Tongue (tissue), 1 donor: ENCODE measurements at regions not wholly inside any gene's neighbourhood (a gene's known extent, or its start where the extent isn't known, plus 50 kb on each side); places are given as distances from the start of the nearest gene placed in this dataset.
A peak's percentile ranks its signal among the peaks of the same experiment; 100 is the strongest.
"Not testable (repeated sequence)": the region's sequence is repeated elsewhere in the genome, so short reads cannot be mapped to it uniquely, and the experiment has no call there.

Experiments used
- DNase-seq: peaks from one replicate; pipeline ENCODE4 v3.0.0-alpha.2; 2015

GRCh38 chr2:66095820-66096345, 339.0 kb upstream of the MEIS1 start:
- DNase-seq, result no peak

GRCh38 chr2:66094689-66095088, 340.2 kb upstream of the MEIS1 start:
- DNase-seq, result not testable (repeated sequence)

DNA sequence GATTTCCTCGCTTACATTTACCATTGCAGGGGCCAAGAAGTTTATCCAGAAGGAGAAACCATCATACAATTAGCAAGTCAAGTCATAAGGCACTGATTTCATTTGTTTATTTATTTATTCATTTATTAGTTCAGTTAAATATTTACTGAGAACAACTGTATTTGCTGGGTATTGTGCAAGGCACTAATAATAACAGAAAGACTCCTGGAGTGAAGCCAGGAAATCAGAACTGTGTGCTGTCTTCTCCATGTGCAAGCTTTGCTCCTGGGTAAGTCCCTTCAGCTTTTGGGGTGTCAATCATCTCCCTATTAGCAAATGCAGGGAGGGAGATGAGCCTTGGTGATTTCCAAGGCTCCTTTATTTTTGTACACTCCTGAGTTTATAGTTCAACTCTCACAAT, 341.6 kb upstream of the MEIS1 start:
- no peak for DNase-seq

- no peak for DNase-seq
Measured at GRCh38 chr2:66084948-66085590, 349.9 kb upstream of the MEIS1 start.

GRCh38 chr2:66082581-66082980, 352.3 kb upstream of the MEIS1 start:
- DNase-seq, result peak; percentile 48

DNA sequence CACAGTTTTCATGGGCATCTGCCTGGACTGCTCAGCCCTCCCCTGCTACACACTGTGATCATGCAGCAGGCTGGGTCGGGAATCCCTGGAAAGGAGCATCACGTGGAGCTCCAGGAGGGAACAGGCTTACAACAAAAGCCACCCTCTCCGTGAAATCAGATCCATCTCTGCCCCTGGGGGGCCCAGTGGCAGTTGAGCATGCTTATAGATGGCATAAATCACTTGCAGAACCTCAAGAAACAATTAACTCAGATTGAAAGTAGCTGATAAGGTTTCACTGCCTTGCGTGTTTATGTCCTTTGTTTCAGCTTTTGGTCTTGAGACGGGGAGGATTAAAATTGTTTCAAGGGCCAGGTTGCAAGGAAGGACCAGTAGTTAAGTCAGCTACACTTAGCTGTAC, 354.8 kb upstream of the MEIS1 start:
- no peak for DNase-seq

DNA sequence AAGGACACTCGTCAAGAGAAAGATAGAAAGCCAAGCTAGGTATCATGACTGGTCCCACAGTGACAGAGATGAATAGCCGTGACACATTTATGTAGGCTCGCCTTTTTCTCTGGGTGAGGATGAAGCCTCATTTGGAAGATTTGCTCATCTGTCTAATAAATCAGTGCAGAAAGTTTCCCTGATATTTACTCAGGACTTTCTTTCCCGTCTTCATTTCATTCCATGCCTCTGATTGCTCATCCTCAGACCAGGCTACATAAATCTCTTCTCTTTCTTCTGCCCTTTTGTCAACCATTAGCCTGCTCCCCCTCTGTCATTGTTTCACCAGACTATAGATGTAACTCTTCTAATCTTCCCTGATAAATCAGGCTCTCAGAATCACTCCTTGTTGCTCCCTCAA, 361.8 kb upstream of the MEIS1 start:
- DNase-seq, result no peak

DNA sequence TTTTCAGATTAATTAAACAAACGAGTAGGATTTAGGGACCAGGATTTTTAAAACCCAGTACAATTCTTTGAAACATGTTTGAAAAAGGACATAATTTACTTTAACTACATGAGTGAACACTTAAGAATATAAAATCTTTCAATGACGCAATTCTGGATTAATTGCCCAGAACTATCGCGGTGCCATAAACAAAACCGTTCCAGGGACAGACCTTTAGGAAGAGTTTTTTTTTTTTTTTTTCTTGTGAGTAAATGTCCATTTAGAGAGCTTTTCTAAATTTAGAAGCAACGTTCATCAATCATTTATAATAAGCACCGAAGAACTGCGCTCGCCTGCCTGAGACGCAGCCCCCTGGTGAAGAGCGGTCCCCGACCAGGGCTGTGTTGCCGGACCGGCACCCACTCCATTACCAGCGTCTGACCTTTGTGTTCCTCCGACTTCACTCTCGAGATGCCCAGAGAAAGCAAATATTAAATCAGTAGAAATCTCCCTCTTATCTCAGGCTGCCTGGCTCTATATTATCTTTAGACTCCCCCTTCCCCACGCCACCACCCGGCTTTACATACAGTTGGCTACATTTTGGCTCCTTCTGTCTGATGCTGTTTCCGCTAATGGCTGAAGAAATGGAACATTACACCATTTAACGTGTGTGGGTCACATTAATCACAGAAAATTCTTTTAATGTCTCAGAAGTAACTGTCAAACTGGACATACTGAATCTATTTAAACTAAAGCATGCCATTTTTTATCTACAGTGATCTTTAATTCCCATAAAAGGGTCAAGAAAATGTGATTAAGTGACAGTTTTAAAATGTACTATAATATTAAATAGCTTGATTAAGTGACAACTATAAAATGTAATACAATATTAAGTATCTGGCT, 364.0 kb upstream of the MEIS1 start:
- peak; percentile 19 for DNase-seq

DNA sequence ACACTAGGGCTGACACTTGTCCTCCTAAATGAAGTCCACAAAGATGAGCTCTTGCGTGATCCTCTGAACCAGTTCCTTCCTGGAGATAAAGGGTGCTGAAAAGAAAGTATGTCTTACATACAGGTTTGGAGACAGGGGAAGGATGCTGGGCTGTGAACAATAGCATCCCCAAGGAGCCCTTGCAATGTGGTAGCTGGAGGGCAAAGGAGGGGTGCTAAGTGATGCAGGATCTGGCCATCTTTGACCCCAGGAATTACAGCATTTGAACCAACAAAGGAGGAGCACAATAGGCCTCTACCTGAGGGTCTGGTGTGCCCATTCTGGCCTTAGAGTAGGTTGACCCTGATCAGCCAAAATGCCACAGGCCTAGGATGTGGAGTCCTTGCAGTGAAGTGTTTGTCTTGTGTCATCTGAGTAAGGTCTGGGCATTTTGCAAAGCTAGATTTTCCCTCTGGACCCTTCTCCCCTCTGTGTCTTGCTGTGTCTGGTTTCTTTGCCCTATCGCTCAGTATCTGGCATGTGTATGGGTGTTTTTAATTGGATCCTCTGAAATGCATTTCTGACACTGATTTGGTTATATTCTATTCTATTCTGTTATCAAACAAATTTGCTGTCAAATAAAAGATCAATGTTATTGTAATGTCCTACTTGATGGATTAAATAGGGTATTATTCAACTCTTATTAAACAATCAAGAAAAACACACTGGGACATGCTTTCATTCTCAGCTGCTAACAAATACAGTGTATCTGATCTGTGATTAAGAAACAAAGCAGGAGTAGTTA, 364.8 kb upstream of the MEIS1 start:
- DNase-seq, result no peak

GRCh38 chr2:66066032-66066431, 368.9 kb upstream of the MEIS1 start:
- DNase-seq, result no peak

GRCh38 chr2:66059332-66059731, 375.6 kb upstream of the MEIS1 start:
- DNase-seq, result no peak

DNA sequence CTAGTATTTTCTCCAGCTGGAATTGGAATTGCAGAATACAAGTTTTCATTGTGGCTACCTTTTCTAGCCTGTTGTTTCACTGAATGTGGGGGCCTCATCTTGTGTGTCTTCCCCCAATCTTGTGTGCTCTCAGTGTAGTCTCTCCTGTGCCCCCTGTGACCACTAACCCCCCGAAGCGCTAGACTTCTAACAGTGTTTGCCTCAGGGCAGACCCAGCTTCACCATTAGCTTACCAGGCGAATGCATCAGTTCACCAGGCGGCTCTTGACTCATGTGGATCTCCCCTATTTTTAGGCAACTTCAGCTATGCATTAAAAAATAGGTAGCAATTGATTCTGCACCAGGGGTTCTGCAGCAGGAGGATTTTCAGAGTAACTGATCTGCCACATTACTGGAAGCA, 376.2 kb upstream of the MEIS1 start:
- DNase-seq, result no peak

GRCh38 chr2:66057844-66058243, 377.1 kb upstream of the MEIS1 start:
- DNase-seq, result no peak

GRCh38 chr2:66050392-66050791, 384.5 kb upstream of the MEIS1 start:
- no peak for DNase-seq

DNA sequence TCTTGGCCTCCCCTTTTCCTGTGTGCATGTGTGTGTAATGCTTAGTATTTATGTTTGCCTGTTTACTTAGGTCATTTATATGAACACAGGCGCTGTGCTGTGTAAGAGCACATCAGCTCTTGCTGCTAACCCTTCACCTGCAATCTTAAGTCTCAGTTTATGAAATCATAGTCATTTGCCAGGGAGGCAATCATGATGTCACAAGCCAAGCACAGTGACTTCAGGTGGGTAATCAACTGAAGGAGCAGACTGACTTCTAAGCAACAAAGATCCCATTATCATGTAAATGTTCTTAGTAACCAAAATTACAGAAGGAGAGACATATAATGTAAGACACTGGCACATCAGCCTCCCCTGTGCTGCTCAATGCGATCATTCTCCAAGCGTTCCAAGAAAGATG, 386.3 kb upstream of the MEIS1 start:
- peak; percentile 72 for DNase-seq

DNA sequence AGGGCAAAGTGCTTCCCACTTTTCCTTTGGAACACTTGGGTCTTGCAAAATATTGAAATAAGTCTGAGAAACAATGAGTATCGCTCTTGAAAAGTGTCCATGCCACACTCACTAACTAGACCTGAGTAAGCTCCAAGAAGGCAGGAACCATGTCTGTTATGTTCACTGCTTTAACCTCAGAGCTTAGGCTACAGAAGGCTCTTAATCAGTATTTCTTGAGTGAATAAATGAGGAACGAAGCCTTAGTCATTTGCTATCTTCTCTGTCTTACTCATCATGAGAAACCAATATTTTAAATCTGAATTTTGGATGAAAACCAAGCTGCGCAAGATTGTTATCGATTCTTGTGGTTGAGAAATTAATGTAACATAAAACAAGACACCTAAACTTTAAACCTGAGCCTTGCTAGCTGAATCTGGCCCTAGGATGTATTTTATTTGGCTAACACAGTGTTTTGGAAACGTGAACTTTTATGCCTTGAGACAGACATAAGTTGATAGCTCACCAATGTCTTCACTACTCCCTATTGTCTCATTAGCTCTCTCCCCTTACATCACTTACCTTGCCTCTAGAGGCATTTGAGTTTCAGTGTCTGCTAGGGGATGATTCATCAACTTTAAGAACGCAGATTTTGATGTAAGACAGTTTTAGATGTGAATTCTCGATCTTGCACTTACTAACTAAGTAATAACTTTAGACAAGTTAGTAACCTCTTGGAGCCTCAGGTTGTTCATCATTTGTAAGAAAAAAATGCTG, 392.8 kb upstream of the MEIS1 start:
- DNase-seq, result no peak

GRCh38 chr2:66036948-66037347, 398.0 kb upstream of the MEIS1 start:
- no peak for DNase-seq

DNA sequence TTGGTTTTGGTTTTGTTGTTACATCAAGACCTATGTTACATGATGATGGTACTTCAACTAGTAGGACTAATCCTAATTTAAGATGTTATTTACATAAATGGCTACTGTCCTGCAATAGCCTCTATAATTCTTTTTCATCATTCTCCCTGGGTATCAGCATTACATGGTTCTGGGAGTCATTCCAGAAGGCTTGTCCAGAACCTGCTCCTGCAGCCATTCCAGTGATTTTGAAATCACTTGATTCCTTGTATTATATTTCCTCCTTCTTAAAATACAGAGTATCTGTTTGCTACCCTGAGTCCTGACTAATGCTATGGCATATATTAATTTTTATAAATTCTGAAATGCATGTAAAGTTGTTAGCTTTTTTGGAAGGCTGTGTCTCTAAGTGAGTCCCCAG, 400.5 kb upstream of the MEIS1 start:
- DNase-seq, result peak; percentile 63

DNA sequence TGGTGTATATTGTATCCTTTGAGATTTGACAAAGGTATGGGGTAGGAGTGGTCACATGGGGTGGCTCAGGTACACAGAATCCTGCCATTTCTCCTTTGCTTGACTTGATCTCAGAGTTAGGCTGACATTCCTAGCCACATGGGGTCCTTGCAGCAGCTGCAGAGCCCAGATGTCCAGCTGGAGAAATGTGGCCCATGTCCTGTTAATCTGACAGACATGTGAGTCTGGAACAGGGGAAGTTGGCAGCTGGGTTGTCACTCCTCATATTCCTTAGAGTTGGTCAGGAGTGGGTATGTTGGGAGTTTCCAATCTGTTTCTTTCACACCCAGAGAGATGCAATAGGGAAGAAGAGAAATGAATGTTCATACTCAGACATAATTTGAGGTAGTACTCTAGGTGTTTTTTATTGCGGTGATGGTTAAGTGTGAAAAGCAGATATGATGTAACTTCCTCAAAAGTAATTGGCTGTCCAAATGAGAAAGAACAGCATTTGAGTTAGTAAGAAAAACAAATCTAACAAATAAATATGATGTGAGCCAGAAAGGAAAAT, 402.6 kb upstream of the MEIS1 start:
- DNase-seq, result peak; percentile 89

DNA sequence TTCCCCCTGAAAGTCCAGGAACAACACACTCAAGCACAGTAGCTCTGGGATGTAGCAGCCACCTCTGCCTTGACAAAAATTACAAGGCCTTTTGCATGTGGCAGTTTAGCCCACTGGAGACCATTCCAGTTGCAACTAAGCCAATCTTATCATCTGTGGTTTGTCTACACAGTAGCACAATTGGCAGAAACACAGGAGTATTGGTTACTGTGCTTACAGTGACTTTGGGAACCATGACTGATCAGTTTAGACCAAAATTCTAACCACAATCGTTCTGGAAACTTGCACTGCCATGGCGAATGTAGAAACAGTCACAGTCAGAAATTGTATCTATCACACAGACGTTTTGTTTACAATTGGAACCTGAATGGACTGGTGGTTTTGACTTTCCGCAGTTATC, 403.7 kb upstream of the MEIS1 start:
- DNase-seq, result peak; percentile 86

- no peak for DNase-seq
Measured at GRCh38 chr2:66030553-66030952, 404.4 kb upstream of the MEIS1 start.

- no peak for DNase-seq
Measured at GRCh38 chr2:66024391-66024790, 410.5 kb upstream of the MEIS1 start.
